ENCODE measurements at regions not wholly inside any gene's neighbourhood (a gene's known extent, or its start where the extent isn't known, plus 50 kb on each side); places are given as distances from the start of the nearest gene placed in this dataset.

DNA sequence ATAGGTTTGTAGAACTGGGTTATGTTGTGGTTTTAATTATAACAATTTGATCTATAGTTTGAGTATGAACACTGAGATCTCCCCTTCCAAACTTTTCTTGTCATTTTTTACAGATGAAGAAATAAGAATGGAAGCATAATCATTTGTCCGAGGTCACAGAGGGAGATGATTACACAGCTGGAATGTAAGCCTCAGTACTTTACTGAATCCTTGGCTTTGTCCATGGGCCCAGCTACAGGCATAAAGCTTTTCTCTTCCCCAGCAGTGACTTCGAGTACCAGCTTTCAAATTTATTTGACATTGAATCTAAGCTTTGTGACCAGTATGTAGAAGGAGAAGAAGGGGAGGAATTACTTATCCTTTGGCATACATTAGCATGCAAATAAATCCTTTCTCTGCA is 80.9 kb upstream of the DCBLD2 start:
- no peak overlapping the region for H3K4ac ChIP-seq (ENCODE audit: low read length)
- H3K18ac ChIP-seq (ENCODE audit: low read length): no peak overlapping the region
- H3K9me3 ChIP-seq (replicated peaks in 1 of 2; ENCODE audit: control insufficient read depth in 2 of 2, insufficient read depth in 1 of 2, low read depth in 1 of 2, low read length in 2 of 2): no peaks in the 10 kb centered on the region
- no peak overlapping the region for H2BK120ac ChIP-seq (ENCODE audit: low read depth, low read length)
- DNase-seq (ENCODE audit: low spot score): no peak
- WGBS, 2 donors (ENCODE audit: extremely low coverage in 2 of 2, insufficient read length in 2 of 2, insufficient replicate concordance in 1 of 2): no CpG with 5 or more reads among the region's 2 CpGs
- H2AFZ ChIP-seq (ENCODE audit: low read length): peak overlapping the region; percentile 25
- no peak overlapping the region for H3K9ac ChIP-seq (ENCODE audit: low read depth, low read length, poor library complexity)
- no peak overlapping the region for H2BK15ac ChIP-seq (ENCODE audit: low read length)
- peaks cover 6 to 27% of the 10 kb centered on the region in 2 donors for H3K4me1 ChIP-seq (ENCODE audit: control insufficient read depth in 2 of 2, insufficient read depth in 1 of 2, low read depth in 1 of 2, low read length in 2 of 2)
- no peak overlapping the region for H3K4me2 ChIP-seq (ENCODE audit: insufficient read depth, low read length, poor library complexity, severe bottlenecking)
- H3K36me3 ChIP-seq (replicated peaks in 1 of 2; ENCODE audit: control insufficient read depth in 2 of 2, insufficient read depth in 2 of 2, low read length in 2 of 2): no peaks in the 10 kb centered on the region
- no peaks in the 10 kb centered on the region for H3K27me3 ChIP-seq (ENCODE audit: control insufficient read depth in 3 of 3, insufficient read depth in 3 of 3, low read depth in 1 of 3, low read length in 3 of 3)
- no peak overlapping the region for H4K8ac ChIP-seq (ENCODE audit: low read depth, low read length)
- H3K79me1 ChIP-seq (ENCODE audit: low read depth, low read length): no peaks in the 10 kb centered on the region
- no peak overlapping the region for H4K91ac ChIP-seq (ENCODE audit: low read depth, low read length, poor library complexity)
- H2AK5ac ChIP-seq (ENCODE audit: low read depth, low read length): no peak overlapping the region
- H3K27ac ChIP-seq (replicated peaks; ENCODE audit: low read length): no peak overlapping the region
- no peak overlapping the region for H2BK12ac ChIP-seq (ENCODE audit: low read length)
- H2BK5ac ChIP-seq (ENCODE audit: low read length): no peak overlapping the region
- no peak overlapping the region for H3K23ac ChIP-seq (ENCODE audit: low read depth, low read length, poor library complexity)
- H3K14ac ChIP-seq (ENCODE audit: low read length): no peak overlapping the region
- H3K4me3 ChIP-seq (ENCODE audit: low read length in 2 of 2): no peak overlapping the region

DNA sequence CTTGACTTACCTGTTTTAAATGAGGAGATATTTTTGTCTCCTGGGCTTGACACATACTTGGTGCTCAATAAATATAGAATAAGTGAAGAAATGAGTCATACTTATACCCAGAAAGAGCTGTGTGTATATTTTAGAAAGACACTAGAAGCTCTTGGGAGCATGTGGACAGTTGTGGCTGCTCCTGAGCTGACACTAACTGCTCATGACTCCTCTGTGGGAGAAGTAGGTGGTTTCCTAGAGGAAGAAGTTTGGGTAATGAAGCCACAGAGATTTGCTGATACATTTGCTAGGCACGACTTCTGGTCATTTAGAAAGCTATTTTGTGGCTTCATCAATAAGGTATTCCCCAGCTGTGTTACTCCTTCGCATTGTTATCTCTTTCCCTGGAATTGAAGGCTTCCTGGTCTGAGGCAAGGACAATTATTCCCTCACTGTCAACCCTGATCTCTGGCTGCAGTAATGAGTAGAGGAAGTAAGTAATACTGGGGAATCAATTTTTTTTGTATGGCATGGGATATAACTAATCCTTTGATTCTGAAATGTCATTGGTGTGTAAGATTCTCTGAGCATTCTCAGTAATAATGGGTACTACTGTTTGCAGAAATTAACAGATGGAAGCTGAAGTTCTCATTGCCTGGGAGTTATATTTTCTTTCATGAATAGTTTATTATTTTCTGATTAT is 79.6 kb upstream of the DCBLD2 start:
- no peaks in the 10 kb centered on the region for H3K27me3 ChIP-seq (ENCODE audit: control insufficient read depth in 3 of 3, insufficient read depth in 3 of 3, low read depth in 1 of 3, low read length in 3 of 3)
- no peak overlapping the region for H4K8ac ChIP-seq (ENCODE audit: low read depth, low read length)
- no peak for DNase-seq (ENCODE audit: low spot score)
- no peak overlapping the region for H3K9ac ChIP-seq (ENCODE audit: low read depth, low read length, poor library complexity)
- no peak overlapping the region for H2BK5ac ChIP-seq (ENCODE audit: low read length)
- no peaks in the 10 kb centered on the region for H3K9me3 ChIP-seq (replicated peaks in 1 of 2; ENCODE audit: control insufficient read depth in 2 of 2, insufficient read depth in 1 of 2, low read depth in 1 of 2, low read length in 2 of 2)
- H2AFZ ChIP-seq (ENCODE audit: low read length): no peak overlapping the region
- H3K4ac ChIP-seq (ENCODE audit: low read length): no peak overlapping the region
- no peaks in the 10 kb centered on the region for H3K36me3 ChIP-seq (replicated peaks in 1 of 2; ENCODE audit: control insufficient read depth in 2 of 2, insufficient read depth in 2 of 2, low read length in 2 of 2)
- peaks cover 6 to 23% of the 10 kb centered on the region in 2 donors for H3K4me1 ChIP-seq (ENCODE audit: control insufficient read depth in 2 of 2, insufficient read depth in 1 of 2, low read depth in 1 of 2, low read length in 2 of 2)
- H3K4me3 ChIP-seq (ENCODE audit: low read length in 2 of 2): no peak overlapping the region
- WGBS, 2 donors (ENCODE audit: extremely low coverage in 2 of 2, insufficient read length in 2 of 2, insufficient replicate concordance in 1 of 2): no CpG with 5 or more reads among the region's 2 CpGs
- H3K4me2 ChIP-seq (ENCODE audit: insufficient read depth, low read length, poor library complexity, severe bottlenecking): no peak overlapping the region
- no peak overlapping the region for H2BK120ac ChIP-seq (ENCODE audit: low read depth, low read length)
- no peak overlapping the region for H2BK15ac ChIP-seq (ENCODE audit: low read length)
- no peak overlapping the region for H3K14ac ChIP-seq (ENCODE audit: low read length)
- no peaks in the 10 kb centered on the region for H3K79me1 ChIP-seq (ENCODE audit: low read depth, low read length)
- no peak overlapping the region for H3K27ac ChIP-seq (replicated peaks; ENCODE audit: low read length)
- H2BK12ac ChIP-seq (ENCODE audit: low read length): no peak overlapping the region
- no peak overlapping the region for H4K91ac ChIP-seq (ENCODE audit: low read depth, low read length, poor library complexity)
- no peak overlapping the region for H3K23ac ChIP-seq (ENCODE audit: low read depth, low read length, poor library complexity)
- H2AK5ac ChIP-seq (ENCODE audit: low read depth, low read length): no peak overlapping the region
- H3K18ac ChIP-seq (ENCODE audit: low read length): no peak overlapping the region

DNA sequence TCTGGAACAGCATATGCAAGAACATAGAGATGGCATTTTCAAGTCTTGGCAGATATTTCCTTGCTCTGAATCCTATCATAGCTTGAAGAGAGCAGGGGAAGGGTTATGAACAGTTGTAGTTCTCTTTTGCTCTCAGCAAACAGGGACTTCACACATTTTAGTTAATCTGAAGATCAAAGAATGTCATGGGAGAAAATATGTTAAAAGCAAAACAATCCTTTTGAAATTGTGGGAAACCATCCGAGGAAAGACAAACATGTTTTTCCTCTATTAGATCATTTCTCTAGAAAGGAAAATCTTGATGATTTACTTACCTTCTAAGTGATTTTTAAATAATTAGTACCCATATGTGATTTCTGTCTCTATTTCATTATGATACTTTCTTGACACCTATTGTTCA is 77.8 kb upstream of the DCBLD2 start:
- Histone ChIP-seq H2BK12ac (ENCODE audit: low read length) (no peak overlapping the region), H3K9me3 (replicated peaks in 1 of 2; ENCODE audit: control insufficient read depth in 2 of 2, insufficient read depth in 1 of 2, low read depth in 1 of 2, low read length in 2 of 2) (no peaks in the 10 kb centered on the region), H3K27ac (replicated peaks; ENCODE audit: low read length) (no peak overlapping the region), H3K36me3 (replicated peaks in 1 of 2; ENCODE audit: control insufficient read depth in 2 of 2, insufficient read depth in 2 of 2, low read length in 2 of 2) (no peaks in the 10 kb centered on the region), H2AK5ac (ENCODE audit: low read depth, low read length) (no peak overlapping the region), H3K27me3 (ENCODE audit: control insufficient read depth in 3 of 3, insufficient read depth in 3 of 3, low read depth in 1 of 3, low read length in 3 of 3) (no peaks in the 10 kb centered on the region), H3K9ac (ENCODE audit: low read depth, low read length, poor library complexity) (no peak overlapping the region), H3K18ac (ENCODE audit: low read length) (no peak overlapping the region), H3K4me2 (ENCODE audit: insufficient read depth, low read length, poor library complexity, severe bottlenecking) (no peak overlapping the region), H3K79me1 (ENCODE audit: low read depth, low read length) (no peaks in the 10 kb centered on the region), H2AFZ (ENCODE audit: low read length) (no peak overlapping the region), H4K8ac (ENCODE audit: low read depth, low read length) (no peak overlapping the region), H2BK120ac (ENCODE audit: low read depth, low read length) (no peak overlapping the region), H2BK5ac (ENCODE audit: low read length) (no peak overlapping the region), H3K4ac (ENCODE audit: low read length) (no peak overlapping the region), H3K4me3 (ENCODE audit: low read length in 2 of 2) (no peak overlapping the region), H3K14ac (ENCODE audit: low read length) (no peak overlapping the region), H4K91ac (ENCODE audit: low read depth, low read length, poor library complexity) (no peak overlapping the region), H2BK15ac (ENCODE audit: low read length) (no peak overlapping the region), H3K23ac (ENCODE audit: low read depth, low read length, poor library complexity) (no peak overlapping the region), H3K4me1 (ENCODE audit: control insufficient read depth in 2 of 2, insufficient read depth in 1 of 2, low read depth in 1 of 2, low read length in 2 of 2) (peaks cover 6 to 18% of the 10 kb centered on the region in 2 donors)
- WGBS, 2 donors (ENCODE audit: extremely low coverage in 2 of 2, insufficient read length in 2 of 2, insufficient replicate concordance in 1 of 2): no CpG with 5 or more reads among the region's 1 CpG
- no peak for DNase-seq (ENCODE audit: low spot score)

DNA sequence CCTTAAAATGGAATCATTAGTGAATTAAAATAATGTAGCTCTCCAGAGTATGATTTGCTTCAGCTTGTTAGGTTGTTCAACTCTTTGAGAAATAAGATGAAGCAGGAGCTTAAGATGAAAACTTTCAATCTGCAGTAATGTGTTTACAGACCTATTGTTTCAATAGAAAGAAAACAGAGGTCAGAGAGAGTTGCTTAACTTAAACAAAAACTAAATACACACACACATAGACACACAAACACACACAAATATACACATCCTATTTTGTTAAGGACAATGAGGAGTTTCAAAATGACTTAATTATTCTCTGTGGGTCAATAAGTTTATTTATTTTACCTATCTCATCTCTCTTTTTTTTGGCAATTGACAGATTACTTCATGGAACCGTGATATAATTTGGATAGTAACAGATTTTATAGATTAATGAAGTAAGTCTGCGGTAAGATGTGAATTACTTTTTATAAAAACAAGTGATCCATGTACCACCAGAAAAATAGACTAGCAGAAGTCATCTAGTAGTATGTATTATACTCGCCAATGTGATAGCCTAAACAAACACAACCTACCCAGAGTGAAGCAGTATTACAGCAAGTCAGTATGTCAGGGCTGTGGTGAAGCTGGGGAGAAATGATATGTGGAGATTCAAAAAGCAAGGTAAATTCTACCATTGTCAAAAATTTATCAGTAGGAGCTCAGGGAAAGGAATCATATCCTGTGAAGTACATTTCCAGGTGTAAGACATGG is 76.7 kb upstream of the DCBLD2 start:
- no peak overlapping the region for H2BK12ac ChIP-seq (ENCODE audit: low read length)
- no peak overlapping the region for H3K4me2 ChIP-seq (ENCODE audit: insufficient read depth, low read length, poor library complexity, severe bottlenecking)
- H4K91ac ChIP-seq (ENCODE audit: low read depth, low read length, poor library complexity): no peak overlapping the region
- H3K4me3 ChIP-seq (ENCODE audit: low read length in 2 of 2): no peak overlapping the region
- no peak overlapping the region for H4K8ac ChIP-seq (ENCODE audit: low read depth, low read length)
- no peak overlapping the region for H3K4ac ChIP-seq (ENCODE audit: low read length)
- H3K23ac ChIP-seq (ENCODE audit: low read depth, low read length, poor library complexity): no peak overlapping the region
- H3K79me1 ChIP-seq (ENCODE audit: low read depth, low read length): no peaks in the 10 kb centered on the region
- H3K27me3 ChIP-seq (ENCODE audit: control insufficient read depth in 3 of 3, insufficient read depth in 3 of 3, low read depth in 1 of 3, low read length in 3 of 3): no peaks in the 10 kb centered on the region
- H3K14ac ChIP-seq (ENCODE audit: low read length): no peak overlapping the region
- no peak overlapping the region for H2BK120ac ChIP-seq (ENCODE audit: low read depth, low read length)
- no peak overlapping the region for H2AK5ac ChIP-seq (ENCODE audit: low read depth, low read length)
- H2BK15ac ChIP-seq (ENCODE audit: low read length): no peak overlapping the region
- H3K9ac ChIP-seq (ENCODE audit: low read depth, low read length, poor library complexity): no peak overlapping the region
- DNase-seq (ENCODE audit: low spot score): no peak
- peaks cover 0 to 5% of the 10 kb centered on the region in 2 donors for H3K9me3 ChIP-seq (replicated peaks in 1 of 2; ENCODE audit: control insufficient read depth in 2 of 2, insufficient read depth in 1 of 2, low read depth in 1 of 2, low read length in 2 of 2)
- peaks cover 2 to 13% of the 10 kb centered on the region in 2 donors for H3K4me1 ChIP-seq (ENCODE audit: control insufficient read depth in 2 of 2, insufficient read depth in 1 of 2, low read depth in 1 of 2, low read length in 2 of 2)
- H2BK5ac ChIP-seq (ENCODE audit: low read length): no peak overlapping the region
- H2AFZ ChIP-seq (ENCODE audit: low read length): no peak overlapping the region
- no peaks in the 10 kb centered on the region for H3K36me3 ChIP-seq (replicated peaks in 1 of 2; ENCODE audit: control insufficient read depth in 2 of 2, insufficient read depth in 2 of 2, low read length in 2 of 2)
- no CpG with 5 or more reads among the region's 3 CpGs for WGBS, 2 donors (ENCODE audit: extremely low coverage in 2 of 2, insufficient read length in 2 of 2, insufficient replicate concordance in 1 of 2)
- H3K27ac ChIP-seq (replicated peaks; ENCODE audit: low read length): no peak overlapping the region
- H3K18ac ChIP-seq (ENCODE audit: low read length): no peak overlapping the region
